Mucosa of gallbladder (tissue), 1 donor: ENCODE measurements at regions not wholly inside any gene's neighbourhood (a gene's known extent, or its start where the extent isn't known, plus 50 kb on each side); places are given as distances from the start of the nearest gene placed in this dataset.

Experiments used
- DNase-seq: peaks from one replicate; pipeline ENCODE4 v3.0.0-alpha.2; 2020; ENCODE audit warnings: low spot score
- donor health status: DM: no; HTN: no; CAD: no.

- no peak for DNase-seq
Measured at GRCh38 chr16:35732046-35732810, 2272.8 kb downstream of the TP53TG3F start.

GRCh38 chr16:35733278-35733965 is 2274.0 kb downstream of the TP53TG3F start:
- no peak for DNase-seq

GRCh38 chr16:35733971-35734702 is 2274.7 kb downstream of the TP53TG3F start:
- no peak for DNase-seq

GRCh38 chr16:35734728-35735402 is 2275.5 kb downstream of the TP53TG3F start:
- no peak for DNase-seq

GRCh38 chr16:35735403-35736251 is 2276.2 kb downstream of the TP53TG3F start:
- DNase-seq: no peak

- no peak for DNase-seq
Measured at GRCh38 chr16:35736546-35736945, 2277.1 kb downstream of the TP53TG3F start.

GRCh38 chr16:35737076-35737475 is 2277.7 kb downstream of the TP53TG3F start:
- no peak for DNase-seq

- DNase-seq: peak; percentile 5
Measured at GRCh38 chr16:35741546-35741945, 2282.1 kb downstream of the TP53TG3F start.

GRCh38 chr16:35743101-35743692 is 2283.8 kb downstream of the TP53TG3F start:
- DNase-seq: no peak

- peak; percentile 6 for DNase-seq
Measured at GRCh38 chr16:35744084-35744483, 2284.7 kb downstream of the TP53TG3F start.

GRCh38 chr16:35744726-35745125 is 2285.3 kb downstream of the TP53TG3F start:
- peak; percentile 6 for DNase-seq

GRCh38 chr16:35745191-35745590 is 2285.8 kb downstream of the TP53TG3F start:
- DNase-seq: no peak

- DNase-seq: peak; percentile 9
Measured at GRCh38 chr16:35745821-35746248, 2286.4 kb downstream of the TP53TG3F start.

GRCh38 chr16:35746281-35746962 is 2287.0 kb downstream of the TP53TG3F start:
- DNase-seq: peak; percentile 6

- DNase-seq: peak; percentile 4
Measured at GRCh38 chr16:35746963-35747657, 2287.7 kb downstream of the TP53TG3F start.

- DNase-seq: peak; percentile 7
Measured at GRCh38 chr16:35747658-35748455, 2288.4 kb downstream of the TP53TG3F start.

- DNase-seq: peak; percentile 5
Measured at GRCh38 chr16:35748621-35749252, 2289.3 kb downstream of the TP53TG3F start.
